Upper lobe of right lung (tissue), 1 donor: ENCODE measurements at regions not wholly inside any gene's neighbourhood (a gene's known extent, or its start where the extent isn't known, plus 50 kb on each side); places are given as distances from the start of the nearest gene placed in this dataset.
"Not testable (repeated sequence)": the region's sequence is repeated elsewhere in the genome, so short reads cannot be mapped to it uniquely, and the experiment has no call there.

Experiments used
- ATAC-seq: fragments of 200-7000 bp; cut with Tn5 transposase; one replicate; pipeline ENCODE4 v1.9.1; 2020; ENCODE audit warnings: mild to moderate bottlenecking, moderate library complexity
- DNase-seq: peaks from one replicate; pipeline ENCODE4 v3.0.0-alpha.2; 2020
- H3K27ac ChIP-seq: fragments of 200-600 bp; one replicate; pipeline ENCODE4 v1.8.0; 2022
- H3K27me3 ChIP-seq: fragments of 200-600 bp; one replicate; pipeline ENCODE4 v1.8.0; 2022; ENCODE audit warnings: mild to moderate bottlenecking
- H3K36me3 ChIP-seq: fragments of 200-600 bp; one replicate; pipeline ENCODE4 v1.8.0; 2022
- H3K4me1 ChIP-seq: fragments of 200-600 bp; one replicate; pipeline ENCODE4 v1.8.0; 2022
- H3K4me3 ChIP-seq: fragments of 200-600 bp; one replicate; pipeline ENCODE4 v1.8.0; 2022; ENCODE audit warnings: mild to moderate bottlenecking
- H3K9me3 ChIP-seq: fragments of 200-600 bp; one replicate; pipeline ENCODE4 v1.8.0; 2022
- CTCF ChIP-seq: fragments of 200-600 bp; IDR thresholded peaks from one replicate; pipeline ENCODE4 v1.8.0; 2022; ENCODE audit warnings: antibody characterized with exemption
- intact Hi-C: fragments of 100-400 bp; cut with DNase I; formaldehyde crosslinking; loops from one replicate; pipeline ENCODE4 v1.11.0; 2022
- donor health status: DM: no; HTN: yes; CAD: no; lungs with severe emphysema.

GRCh38 chr3:18713577-18713951, 288.4 kb upstream of the SATB1 start:
- ATAC-seq, result no peak
- no peak for DNase-seq
- TF ChIP-seq CTCF, result no peak
- H3K4me1 ChIP-seq, result peaks cover 3% of the 10 kb centered on the region
- no peak overlapping the region for H3K27ac ChIP-seq
- intact Hi-C loops, result no loop called here
- no peaks in the 10 kb centered on the region for H3K36me3 ChIP-seq
- no peak overlapping the region for H3K4me3 ChIP-seq
- no peaks in the 10 kb centered on the region for H3K9me3 ChIP-seq
- no peaks in the 10 kb centered on the region for H3K27me3 ChIP-seq

GRCh38 chr3:18712713-18713576, 287.8 kb upstream of the SATB1 start:
- no peak for DNase-seq
- ATAC-seq, result no peak
- Histone ChIP-seq H3K36me3 (no peaks in the 10 kb centered on the region), H3K27ac (no peak overlapping the region), H3K9me3 (no peaks in the 10 kb centered on the region), H3K4me1 (peaks cover 3% of the 10 kb centered on the region), H3K4me3 (no peak overlapping the region), H3K27me3 (no peaks in the 10 kb centered on the region)
- no peak for TF ChIP-seq CTCF
- intact Hi-C loops, result no loop called here

- no peak for DNase-seq
- Histone ChIP-seq H3K27me3 (no peaks in the 10 kb centered on the region), H3K4me1 (no peaks in the 10 kb centered on the region), H3K27ac (no peak overlapping the region), H3K36me3 (no peaks in the 10 kb centered on the region), H3K4me3 (no peak overlapping the region), H3K9me3 (no peaks in the 10 kb centered on the region)
- intact Hi-C loops, result no loop called here
- no peak for ATAC-seq
- TF ChIP-seq CTCF, result no peak
These were observed 279.2 kb upstream of the SATB1 start for GRCh38 chr3:18704326-18704725.

- H3K27me3 ChIP-seq, result no peaks in the 10 kb centered on the region
- intact Hi-C loops, result no loop called here
- TF ChIP-seq CTCF, result no peak
These were observed 278.7 kb upstream of the SATB1 start for GRCh38 chr3:18703798-18704197.

GRCh38 chr3:18693588-18694329, 268.6 kb upstream of the SATB1 start:
- DNase-seq, result not testable (repeated sequence)

More at GRCh38 chr3:18703798-18704197, 278.7 kb upstream of the SATB1 start:
- no peak for ATAC-seq
- H3K4me1 ChIP-seq, result no peaks in the 10 kb centered on the region
- H3K4me3 ChIP-seq, result no peak overlapping the region
- H3K27ac ChIP-seq, result no peak overlapping the region
- H3K36me3 ChIP-seq, result no peaks in the 10 kb centered on the region
- no peaks in the 10 kb centered on the region for H3K9me3 ChIP-seq
- no peak for DNase-seq

GRCh38 chr3:18687286-18687685, 262.1 kb upstream of the SATB1 start:
- Histone ChIP-seq H3K4me1 (no peaks in the 10 kb centered on the region), H3K4me3 (no peak overlapping the region), H3K27me3 (no peaks in the 10 kb centered on the region), H3K36me3 (no peaks in the 10 kb centered on the region), H3K9me3 (no peaks in the 10 kb centered on the region), H3K27ac (no peak overlapping the region)
- DNase-seq (no peak), ATAC-seq (no peak)
- intact Hi-C loops, result no loop called here
- TF ChIP-seq CTCF, result no peak

More at GRCh38 chr3:18693588-18694329, 268.6 kb upstream of the SATB1 start:
- H3K9me3 ChIP-seq, ATAC-seq, H3K36me3 ChIP-seq, H3K4me3 ChIP-seq, H3K27me3 ChIP-seq, H3K27ac ChIP-seq, intact Hi-C loops, H3K4me1 ChIP-seq: not testable (repeated sequence)
